NCI-H774 (cell line): ENCODE measurements at regions not wholly inside any gene's neighbourhood (a gene's known extent, or its start where the extent isn't known, plus 50 kb on each side); places are given as distances from the start of the nearest gene placed in this dataset.
A peak's percentile ranks its signal among the peaks of the same experiment; 100 is the strongest.
"Not testable (repeated sequence)": the region's sequence is repeated elsewhere in the genome, so short reads cannot be mapped to it uniquely, and the experiment has no call there.

Experiments used
- DNase-seq: peaks from one replicate; lab custom pipeline; 2025; lab: John Stamatoyannopoulos, UW

DNA sequence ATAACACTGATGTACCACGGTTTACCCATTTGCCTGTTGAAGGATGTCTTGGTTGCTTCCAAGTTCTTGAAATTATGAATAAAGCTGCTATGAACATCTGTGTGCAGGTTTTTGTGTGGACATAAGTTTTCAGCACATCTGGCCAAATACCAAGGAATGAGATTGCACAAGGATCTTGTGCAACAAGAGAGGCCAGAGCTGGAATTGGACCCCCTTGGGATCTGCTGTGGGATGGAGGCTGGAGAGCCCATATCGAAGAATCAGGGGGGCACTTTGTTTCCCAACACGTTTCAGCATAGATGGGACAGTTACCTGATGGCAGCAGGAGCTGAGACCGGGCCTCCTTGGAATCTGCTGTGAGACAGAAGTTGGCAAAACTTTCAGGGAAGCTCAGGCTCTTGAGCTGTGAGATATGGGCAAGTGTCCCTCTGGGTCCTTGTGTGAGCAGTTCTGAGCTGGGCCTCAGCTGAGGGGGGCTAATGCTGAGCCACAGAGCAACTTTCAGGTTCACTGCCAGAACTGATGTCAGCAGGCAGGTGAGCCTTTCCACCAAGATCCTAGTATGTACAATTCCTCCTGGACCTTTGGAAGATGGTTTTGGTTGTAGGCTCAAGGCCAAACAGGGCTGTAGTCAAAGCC is 115.2 kb upstream of the RAB18 start:
- DNase-seq = no peak

DNA sequence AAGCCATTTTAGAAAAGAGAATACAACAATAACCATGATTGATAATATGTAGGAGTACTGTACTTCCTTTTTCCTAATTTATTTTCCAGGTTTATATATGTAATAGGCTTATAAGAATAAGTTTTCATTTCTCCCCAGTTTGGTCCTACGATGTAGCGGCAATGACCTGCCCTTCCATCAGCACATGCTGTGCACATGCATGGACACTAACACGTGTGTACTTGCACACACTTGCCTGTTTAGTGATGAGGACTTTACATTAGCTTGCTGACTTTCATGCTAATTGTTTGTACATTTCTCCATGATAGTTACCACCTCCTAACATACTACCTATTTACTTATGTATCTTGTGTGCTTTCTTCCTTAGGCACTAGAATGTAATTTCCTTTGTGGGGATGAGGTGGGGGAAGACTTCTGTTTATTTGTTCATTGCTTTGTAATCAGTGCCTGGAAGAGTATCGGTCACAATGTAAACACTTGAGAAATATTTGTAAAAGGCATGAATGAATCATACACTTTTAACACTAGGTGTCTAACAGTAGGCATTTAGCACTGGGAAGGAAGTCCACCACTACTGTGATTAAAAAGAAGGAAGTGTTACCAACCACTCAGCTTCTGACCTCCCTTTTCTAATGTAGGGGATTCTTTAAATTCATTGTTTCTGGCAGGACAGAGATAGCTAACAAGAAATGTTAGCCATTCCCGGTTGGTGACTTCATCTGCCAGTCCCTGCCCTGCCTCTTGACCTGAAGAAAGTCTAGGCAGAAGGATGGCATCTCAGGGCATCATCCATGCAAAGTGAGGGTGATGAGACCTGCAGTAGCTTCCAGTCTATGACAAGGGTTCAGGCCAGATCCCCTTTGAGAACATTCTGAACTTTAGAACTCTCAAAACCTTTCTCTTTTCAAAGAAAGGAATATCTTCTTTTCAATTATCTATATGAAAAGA is 120.2 kb upstream of the RAB18 start:
- peak; percentile 17 for DNase-seq

DNA sequence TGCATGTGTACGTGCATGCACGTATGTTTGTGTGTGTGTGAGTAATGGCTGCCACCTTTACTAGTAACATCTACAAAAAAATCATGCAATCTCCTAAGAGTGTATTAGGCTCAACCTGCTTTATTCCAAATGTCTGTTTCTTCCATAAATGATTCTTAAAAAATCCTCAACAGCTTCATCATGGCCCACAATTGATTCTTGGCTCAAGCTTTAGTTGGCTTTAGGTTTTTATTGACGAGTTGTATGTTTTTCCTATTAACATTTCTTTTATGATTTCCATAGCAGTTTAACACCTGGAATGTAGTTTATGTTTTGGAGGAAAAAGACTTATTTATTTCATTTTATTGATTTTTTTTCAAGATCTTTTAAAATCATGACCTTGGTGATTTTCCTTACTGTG is 121.9 kb upstream of the RAB18 start:
- no peak for DNase-seq

- no peak for DNase-seq
These were observed 123.2 kb upstream of the RAB18 start for GRCh38 chr10:27380929-27381358.

DNA sequence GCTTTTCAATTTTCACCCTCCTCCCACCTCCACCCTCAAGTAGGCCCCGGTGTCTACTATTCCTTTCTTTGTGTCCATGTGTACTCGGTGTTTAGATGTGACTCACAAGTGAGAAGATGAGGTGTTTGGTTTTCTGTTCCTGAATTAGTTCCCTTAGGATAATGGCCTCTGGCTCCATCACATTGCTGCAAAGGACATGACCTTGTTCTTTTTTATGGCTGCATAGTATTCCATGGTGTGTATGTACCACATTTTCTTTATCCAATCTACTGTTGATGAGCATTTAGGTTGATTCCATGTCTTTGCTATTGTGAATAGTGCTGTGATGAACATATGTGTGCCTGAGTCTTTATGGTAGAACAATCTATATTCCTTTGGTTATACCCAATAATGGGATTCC is 125.1 kb upstream of the RAB18 start:
- not testable (repeated sequence) for DNase-seq

DNA sequence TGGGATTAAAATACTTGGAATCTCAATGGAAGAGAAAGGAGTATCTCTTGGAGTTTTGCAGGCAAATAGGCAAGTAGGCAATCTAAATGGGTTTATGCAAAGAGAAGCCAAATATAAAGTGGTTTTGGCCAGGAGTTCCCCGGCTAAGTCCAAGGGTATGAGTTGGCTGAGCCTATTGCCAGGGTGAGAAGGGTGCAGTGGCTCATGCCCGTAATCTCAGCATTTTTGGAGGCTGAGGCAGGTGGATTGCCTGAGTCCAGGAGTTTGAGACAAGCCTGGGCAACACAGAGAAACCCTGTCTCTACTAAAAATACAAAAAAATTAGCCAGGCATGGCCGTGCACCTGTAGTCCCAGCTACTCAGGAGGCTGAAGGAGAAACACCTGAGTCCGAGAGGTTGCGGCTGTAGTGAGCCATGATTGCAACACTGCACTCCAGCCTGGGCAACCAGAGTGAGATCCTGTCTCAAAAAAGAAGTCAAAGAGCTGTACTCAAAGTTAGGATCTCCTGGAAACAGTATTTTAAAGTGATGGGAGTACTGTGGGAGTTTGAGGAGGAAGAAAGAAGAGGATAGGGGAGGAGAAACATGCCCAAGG is 130.4 kb upstream of the RAB18 start:
- no peak for DNase-seq

- no peak for DNase-seq
These were observed 131.5 kb upstream of the ACBD5 start for GRCh38 chr10:27372095-27372494.

DNA sequence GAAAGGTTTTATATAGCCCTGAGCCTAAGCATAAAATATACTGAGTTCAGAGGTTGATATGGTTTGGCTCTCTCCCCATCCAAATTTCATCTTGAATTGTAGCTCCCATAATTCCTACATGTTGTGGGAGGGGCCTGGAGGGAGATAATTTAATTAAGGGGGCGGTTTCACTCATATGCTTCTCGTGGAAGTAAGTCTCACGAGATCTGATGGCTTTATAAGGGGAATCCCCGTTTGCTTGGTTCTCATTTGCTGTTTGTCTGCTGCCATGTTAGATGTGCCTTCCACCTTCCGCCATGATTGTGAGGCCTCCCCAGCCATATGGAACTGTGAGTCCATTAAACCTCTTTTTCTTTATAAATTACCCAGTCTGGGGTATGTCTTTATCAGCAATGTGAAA is 130.8 kb upstream of the ACBD5 start:
- DNase-seq = not testable (repeated sequence)

GRCh38 chr10:27369880-27370279 is 129.3 kb upstream of the ACBD5 start:
- no peak for DNase-seq

GRCh38 chr10:27368706-27369105 is 128.1 kb upstream of the ACBD5 start:
- no peak for DNase-seq

DNA sequence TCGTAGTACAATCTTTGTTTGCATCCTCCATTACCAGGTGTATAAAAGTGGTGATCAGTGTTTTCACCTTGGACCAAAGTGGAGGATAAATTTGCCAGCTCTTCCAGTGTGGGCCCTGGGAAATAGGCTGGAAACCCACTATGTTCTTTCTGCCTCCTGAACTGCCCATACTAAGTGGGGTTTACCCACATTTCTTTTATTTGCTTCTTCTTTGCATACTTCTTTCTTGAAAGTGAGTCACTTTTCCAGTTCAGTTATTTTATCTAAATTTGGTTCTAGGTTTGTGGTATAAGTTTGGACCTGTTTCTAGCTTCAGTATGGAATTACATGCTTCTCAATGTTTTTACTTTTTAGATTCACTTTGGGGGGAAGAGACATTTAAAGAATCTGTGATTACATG is 126.2 kb upstream of the ACBD5 start:
- no peak for DNase-seq

DNA sequence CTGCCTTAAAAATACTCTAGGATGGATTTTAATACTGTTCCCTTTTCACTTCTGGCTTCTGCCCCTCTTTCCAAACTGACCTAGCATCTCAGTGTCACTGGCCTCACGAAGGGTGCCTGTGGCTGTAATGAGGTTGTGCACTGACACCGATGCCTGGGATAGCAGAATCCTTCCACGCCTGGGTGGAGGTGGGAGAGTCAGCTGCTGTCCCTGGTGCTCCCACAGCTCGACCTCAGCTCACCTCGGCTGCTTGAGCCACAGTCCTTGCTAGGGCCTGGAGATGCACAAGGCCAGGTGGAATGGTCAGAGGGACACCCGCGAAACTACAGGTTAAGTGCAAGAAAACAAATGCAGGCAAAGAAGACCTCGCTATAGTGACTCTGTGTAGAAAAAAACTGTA is 123.4 kb upstream of the ACBD5 start:
- no peak for DNase-seq

DNA sequence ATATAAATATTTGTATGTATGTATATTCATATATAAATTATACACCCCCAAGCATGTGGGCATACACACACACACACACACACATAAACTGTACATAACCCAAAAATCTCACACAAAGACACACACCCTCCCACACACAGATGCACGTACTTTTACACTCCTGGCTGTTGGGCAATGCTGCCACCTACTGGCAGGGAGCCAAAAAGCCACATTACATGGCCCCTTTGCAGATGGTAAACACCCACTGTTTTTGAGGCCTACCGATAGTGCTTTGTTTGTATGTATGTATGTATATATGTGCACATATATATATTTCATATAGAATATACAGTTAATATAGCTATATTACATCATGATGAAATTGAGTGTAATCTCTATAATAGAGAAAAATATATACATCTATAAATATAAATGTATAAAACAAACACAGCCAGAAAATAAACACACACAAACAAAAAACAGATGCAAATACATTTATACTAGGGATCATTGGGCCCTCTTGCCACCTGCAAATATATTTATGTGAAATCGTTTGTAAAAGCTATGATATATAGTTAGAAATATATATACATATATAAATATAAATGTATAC is 120.1 kb upstream of the ACBD5 start:
- DNase-seq = peak; percentile 73

DNA sequence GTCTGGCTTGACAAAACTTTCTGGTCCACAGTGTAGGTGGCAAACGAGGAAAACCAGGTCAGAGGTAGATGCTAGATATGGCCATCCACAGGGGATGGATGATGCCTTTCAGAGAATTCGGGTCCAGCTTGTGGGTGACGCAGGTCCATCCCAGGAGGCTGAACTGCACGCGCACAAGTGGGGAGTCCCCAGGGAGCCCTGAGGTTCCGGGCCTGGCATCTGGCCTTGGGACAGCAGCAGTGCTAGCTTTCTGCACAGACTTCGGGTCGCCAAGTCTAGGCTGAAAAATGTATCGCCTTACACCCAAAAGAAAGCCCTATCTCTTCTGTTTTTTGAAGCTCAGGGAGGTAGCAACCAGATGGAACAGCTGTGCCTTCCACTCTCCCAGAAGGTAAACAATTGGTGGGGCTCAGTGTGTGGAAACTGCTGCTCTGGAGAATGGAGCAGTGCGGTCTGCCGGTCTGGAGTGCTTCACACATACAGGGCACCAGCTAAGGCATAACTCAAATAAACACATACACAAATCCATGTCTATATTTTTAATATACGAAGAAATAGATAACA is 119.3 kb upstream of the ACBD5 start:
- no peak for DNase-seq

DNA sequence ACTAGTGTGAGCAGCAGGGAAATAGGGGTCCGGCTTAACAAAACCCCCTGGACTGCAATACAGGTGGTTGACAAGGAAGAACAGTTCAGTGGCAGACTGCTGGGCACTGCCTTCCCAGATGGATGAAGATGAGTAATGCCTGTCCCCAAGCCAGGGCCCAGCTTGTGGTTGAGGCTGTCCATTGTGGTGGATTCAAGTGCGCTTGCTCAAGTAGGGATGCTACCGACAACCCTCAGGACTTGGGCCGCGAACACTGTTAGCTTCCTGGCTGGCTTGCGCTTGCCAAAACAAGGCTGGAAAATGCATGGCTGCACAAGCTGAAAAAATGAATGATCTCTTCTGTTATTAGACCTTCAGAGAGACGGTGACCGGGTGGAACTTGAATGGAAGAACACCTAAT is 116.1 kb upstream of the ACBD5 start:
- DNase-seq = no peak

GRCh38 chr10:27355918-27356573 is 115.4 kb upstream of the ACBD5 start:
- DNase-seq = no peak

- not testable (repeated sequence) for DNase-seq
These were observed 114.2 kb upstream of the ACBD5 start for GRCh38 chr10:27354643-27355270.

GRCh38 chr10:27354100-27354499 is 113.5 kb upstream of the ACBD5 start:
- not testable (repeated sequence) for DNase-seq

- DNase-seq = no peak
These were observed 109.4 kb upstream of the ACBD5 start for GRCh38 chr10:27349987-27350386.

GRCh38 chr10:27347827-27348207 is 107.2 kb upstream of the ACBD5 start:
- DNase-seq = not testable (repeated sequence)

- no peak for DNase-seq
These were observed 104.9 kb upstream of the ACBD5 start for GRCh38 chr10:27345455-27345920.
